Pons (tissue), 1 donor: ENCODE measurements at regions not wholly inside any gene's neighbourhood (a gene's known extent, or its start where the extent isn't known, plus 50 kb on each side); places are given as distances from the start of the nearest gene placed in this dataset.

Experiments
- DNase-seq: peaks from one replicate; pipeline ENCODE4 v3.0.0-alpha.2; 2016; ENCODE audit warnings: low spot score

GRCh38 chr10:132115732-132116131 is 50.0 kb downstream of the JAKMIP3 start:
- no peak for DNase-seq

- no peak for DNase-seq
These were observed 51.4 kb downstream of the JAKMIP3 start for GRCh38 chr10:132117146-132117545.

- no peak for DNase-seq
These were observed 52.0 kb downstream of the JAKMIP3 start for GRCh38 chr10:132117636-132118190.

DNA sequence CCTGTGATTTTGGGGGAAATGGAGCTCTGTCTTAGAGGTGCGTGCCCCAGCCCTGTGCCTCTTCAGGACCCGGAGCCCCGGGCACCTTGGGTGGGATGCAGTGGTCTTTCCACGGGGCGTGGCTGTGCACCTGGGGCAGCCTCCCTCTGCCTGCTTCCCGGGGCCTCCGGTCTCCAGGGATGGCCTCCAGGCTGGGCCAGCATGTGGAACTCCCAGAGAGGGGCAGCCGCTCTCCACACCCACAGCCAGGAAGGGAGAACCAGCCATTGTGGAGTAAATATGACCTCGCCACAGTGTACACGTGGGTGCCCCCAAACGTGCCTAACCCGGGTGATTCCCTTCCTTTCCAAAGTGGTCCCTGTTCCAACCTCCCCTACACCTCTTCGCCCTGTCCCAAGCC is 52.6 kb downstream of the JAKMIP3 start:
- no peak for DNase-seq

- DNase-seq: no peak
These were observed 54.5 kb downstream of the JAKMIP3 start for GRCh38 chr10:132120200-132120599.

- DNase-seq: no peak
These were observed 55.2 kb downstream of the JAKMIP3 start for GRCh38 chr10:132120734-132121510.

GRCh38 chr10:132121511-132121830 is 55.7 kb downstream of the JAKMIP3 start:
- no peak for DNase-seq

DNA sequence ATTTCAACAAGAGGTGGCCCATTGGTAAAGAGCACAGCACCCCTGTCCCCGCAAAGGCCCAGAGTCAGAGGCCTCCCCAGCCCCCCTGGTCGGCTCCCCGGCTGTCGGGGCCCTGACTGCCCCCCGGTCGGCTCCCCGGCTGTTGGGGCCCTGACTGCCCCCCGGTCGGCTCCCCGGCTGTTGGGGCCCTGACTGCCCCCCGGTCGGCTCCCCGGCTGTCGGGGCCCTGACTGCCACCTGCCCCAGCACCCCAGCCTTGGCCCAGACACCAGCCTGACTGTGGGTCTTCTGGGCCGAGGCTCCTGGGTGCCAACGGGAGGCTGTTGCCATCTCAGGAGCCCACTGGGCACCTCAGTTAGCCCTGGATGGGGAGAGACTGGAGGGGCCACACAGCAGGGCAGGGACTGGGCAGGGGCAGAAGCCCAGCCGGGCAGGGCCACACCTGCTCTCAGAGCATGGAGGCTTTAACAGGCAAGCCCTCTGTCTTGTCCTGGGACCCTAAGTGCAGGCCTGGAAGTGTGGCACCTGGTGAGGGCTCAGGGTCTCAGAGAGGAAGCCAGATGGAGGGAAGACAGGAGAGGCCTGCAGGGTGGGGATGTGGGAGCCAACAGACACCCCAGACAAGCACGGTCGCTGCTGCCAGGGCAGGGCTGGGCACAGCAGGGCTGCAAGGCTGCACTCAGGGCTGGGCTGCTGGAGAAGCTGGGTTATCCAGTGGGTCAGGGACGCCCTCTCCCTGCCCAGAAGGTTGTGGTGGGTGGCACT is 56.5 kb downstream of the JAKMIP3 start:
- no peak for DNase-seq

GRCh38 chr10:132122939-132123445 is 57.2 kb downstream of the JAKMIP3 start:
- no peak for DNase-seq

DNA sequence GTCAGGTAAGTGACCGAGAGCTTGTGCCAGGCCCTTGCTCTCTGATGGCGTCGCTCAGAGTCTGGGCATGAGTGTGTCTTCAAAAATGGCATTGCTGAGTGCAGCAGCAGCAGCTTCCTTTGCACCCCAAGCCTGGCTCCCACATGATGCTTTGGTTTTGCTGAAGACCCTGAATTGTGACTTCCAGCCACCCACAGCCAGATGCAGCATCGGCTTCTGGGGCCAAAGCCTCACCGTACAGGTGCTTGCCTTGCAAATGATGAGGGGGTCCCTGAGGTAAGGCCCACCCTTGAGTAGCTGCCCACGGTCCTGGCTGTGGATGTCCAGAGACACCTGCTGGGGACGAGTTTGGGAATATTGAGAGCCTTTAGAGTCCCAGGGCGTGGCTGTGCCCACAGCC is 57.9 kb downstream of the JAKMIP3 start:
- DNase-seq: no peak

DNA sequence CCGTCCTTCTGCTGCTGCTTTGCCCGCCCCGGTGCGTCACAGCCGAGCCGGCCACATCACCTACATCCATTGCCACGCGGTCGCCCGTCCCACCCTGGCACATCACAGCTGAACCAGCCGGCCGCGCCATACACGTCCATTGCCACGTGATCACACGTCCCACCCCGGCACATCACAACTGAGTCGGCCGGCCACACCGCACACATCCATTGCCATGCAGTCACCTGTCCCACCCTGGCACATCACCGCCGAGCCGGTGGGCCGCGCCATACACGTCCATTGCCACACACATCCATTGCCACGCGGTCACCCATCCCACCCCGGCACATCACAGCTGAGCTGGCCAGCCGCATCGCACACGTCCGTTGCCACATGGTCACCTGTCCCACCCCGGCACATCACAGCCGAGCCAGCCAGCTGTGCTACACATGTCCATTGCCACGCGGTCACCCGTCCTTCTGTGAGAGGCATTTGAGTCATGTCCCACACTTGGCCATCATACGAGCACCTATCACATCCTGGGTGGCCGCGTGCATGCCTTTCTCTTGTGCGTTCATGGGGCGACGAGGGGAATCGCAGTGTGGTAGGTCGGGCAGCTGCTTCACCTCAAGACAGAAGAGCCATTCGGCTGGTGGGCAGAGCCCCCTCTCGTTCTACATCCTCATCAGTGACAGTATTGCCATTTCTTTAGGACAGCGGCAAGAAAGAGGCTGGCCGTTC is 58.6 kb downstream of the JAKMIP3 start:
- no peak for DNase-seq

GRCh38 chr10:132129431-132129830 is 57.3 kb upstream of the DPYSL4 start:
- DNase-seq: no peak

DNA sequence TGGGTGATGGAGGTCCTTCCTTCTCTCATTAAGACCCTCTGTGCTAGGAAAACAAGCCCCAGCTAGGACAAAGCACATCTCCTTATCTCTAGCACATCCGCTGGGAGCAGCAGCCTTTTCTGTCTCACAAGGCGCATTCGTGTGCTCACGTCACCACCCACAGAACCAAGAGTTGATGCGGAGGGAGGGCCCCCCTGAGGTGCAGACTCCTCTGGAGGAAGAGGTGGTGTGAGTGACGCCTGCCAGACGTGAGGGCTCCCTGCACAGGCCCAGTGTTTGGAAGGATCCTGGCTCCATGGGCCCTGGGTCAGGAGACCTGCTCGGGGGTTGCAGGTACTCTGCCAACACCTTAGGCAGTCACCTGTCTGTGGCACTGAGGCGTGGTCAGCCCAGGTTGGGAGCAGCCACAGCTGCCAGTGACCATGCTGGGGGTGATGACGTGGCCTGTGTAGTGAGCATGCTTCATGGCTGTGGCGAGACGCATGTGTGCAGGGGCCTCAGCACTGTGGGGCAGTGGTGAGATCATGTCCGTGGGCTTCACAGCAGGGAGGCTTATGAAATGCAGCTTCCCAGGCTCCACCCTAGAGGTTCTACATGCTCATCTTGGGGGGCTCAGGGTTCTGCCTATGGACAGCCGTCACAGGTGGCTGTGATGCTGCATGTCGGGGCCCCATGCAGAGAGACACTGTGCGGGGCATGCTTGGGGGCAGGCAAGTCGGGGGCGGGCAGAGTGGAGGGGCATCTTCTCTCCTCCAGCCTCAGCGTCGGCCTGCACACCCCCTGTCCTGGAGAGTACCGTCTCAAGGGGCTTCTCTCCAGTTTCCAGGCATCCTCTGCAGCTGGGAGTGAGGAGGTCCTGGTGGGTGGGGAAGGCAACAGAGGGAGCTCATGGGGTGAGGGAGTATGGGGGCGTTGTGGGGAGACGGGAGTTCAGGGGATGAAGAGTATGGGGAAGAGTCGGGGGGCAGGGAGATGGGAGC is 56.2 kb upstream of the DPYSL4 start:
- no peak for DNase-seq

- DNase-seq: no peak
These were observed 54.9 kb upstream of the DPYSL4 start for GRCh38 chr10:132131581-132132420.

GRCh38 chr10:132132421-132132841 is 54.3 kb upstream of the DPYSL4 start:
- DNase-seq: peak; percentile 29

DNA sequence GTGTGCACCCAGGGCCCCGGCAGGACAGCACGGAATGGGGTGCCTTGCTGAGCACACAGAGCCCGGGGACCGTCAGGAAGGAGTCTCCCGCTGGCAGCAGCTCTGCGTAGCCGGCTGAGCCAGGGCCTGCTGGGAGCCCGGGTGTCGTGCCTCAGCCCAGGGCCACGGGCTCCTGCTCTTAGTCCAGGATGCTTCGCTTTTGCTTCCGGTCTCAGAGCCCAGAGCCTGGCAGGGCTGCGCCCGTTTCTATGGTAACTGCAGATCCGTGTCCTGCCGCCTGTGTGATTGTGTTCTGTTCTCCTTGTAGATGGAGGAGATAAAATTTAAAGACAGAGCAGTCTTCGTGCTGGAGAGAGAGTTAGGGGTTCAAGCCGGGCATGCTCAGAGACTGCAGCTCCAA is 53.7 kb upstream of the DPYSL4 start:
- peak; percentile 36 for DNase-seq

GRCh38 chr10:132133449-132134240 is 53.1 kb upstream of the DPYSL4 start:
- DNase-seq: no peak

- DNase-seq: no peak
These were observed 52.3 kb upstream of the DPYSL4 start for GRCh38 chr10:132134241-132135052.
